Right atrium auricular region (tissue), 2 donors: ENCODE measurements at regions not wholly inside any gene's neighbourhood (a gene's known extent, or its start where the extent isn't known, plus 50 kb on each side); places are given as distances from the start of the nearest gene placed in this dataset.

Experiments used
- DNase-seq: peaks from one replicate; pipeline ENCODE4 v3.0.0-alpha.2; 2019; ENCODE audit warnings: low spot score
- H3K27ac ChIP-seq, 2 donors: fragments of 200-600 bp; sonication (generic); 1 replicate in 1 of 2; 2 replicates in 1 of 2; pipeline ENCODE4 v1.5.1; 2016 to 2019
- H3K27me3 ChIP-seq, 2 donors: fragments of 200-600 bp; sonication (generic); one replicate each; pipeline versions ENCODE4 v1.5.1 to v1.6.0; 2017 to 2019
- H3K36me3 ChIP-seq: fragments of 200-600 bp; sonication (generic); one replicate; pipeline ENCODE4 v1.5.1; 2016
- H3K4me1 ChIP-seq, 2 donors: fragments of 200-600 bp; sonication (generic); one replicate each; pipeline versions ENCODE4 v1.5.1 to v1.6.0; 2017 to 2019
- H3K4me3 ChIP-seq, 2 donors: fragments of 200-600 bp; sonication (generic); 1 replicate in 1 of 2; 2 replicates in 1 of 2; pipeline ENCODE4 v1.5.1; 2017 to 2019; ENCODE audit warnings: mild to moderate bottlenecking in 1 of 2, moderate library complexity in 1 of 2
- H3K9me3 ChIP-seq, 2 donors: fragments of 200-600 bp; sonication (generic); one replicate each; pipeline ENCODE4 v1.5.1; 2019
- CTCF ChIP-seq, 2 donors: fragments of 200-600 bp; sonication (generic); IDR thresholded peaks; one replicate each; pipeline ENCODE4 v1.5.1; 2019; ENCODE audit warnings: antibody characterized with exemption in 2 of 2

- Histone ChIP-seq H3K4me3 (no peak overlapping the region), H3K9me3 (no peaks in the 10 kb centered on the region), H3K27ac (no peak overlapping the region), H3K27me3 (no peaks in the 10 kb centered on the region), H3K4me1 (no peaks in the 10 kb centered on the region), H3K36me3 (no peaks in the 10 kb centered on the region)
- no peak for TF ChIP-seq CTCF (IDR thresholded peaks at IDR 0.05)
- no peak for DNase-seq
Measured at GRCh38 chr2:144698156-144698555, 178.2 kb upstream of the ZEB2 start.

- Histone ChIP-seq H3K4me3 (no peak overlapping the region), H3K27me3 (no peaks in the 10 kb centered on the region), H3K9me3 (no peaks in the 10 kb centered on the region), H3K27ac (no peak overlapping the region), H3K36me3 (no peaks in the 10 kb centered on the region), H3K4me1 (no peaks in the 10 kb centered on the region)
- TF ChIP-seq CTCF (IDR thresholded peaks at IDR 0.05) = no peak
- no peak for DNase-seq
Measured at GRCh38 chr2:144695657-144696056, 175.7 kb upstream of the ZEB2 start.

- Histone ChIP-seq H3K27ac (no peak overlapping the region), H3K36me3 (no peaks in the 10 kb centered on the region), H3K4me3 (no peak overlapping the region), H3K9me3 (no peaks in the 10 kb centered on the region), H3K27me3 (no peaks in the 10 kb centered on the region), H3K4me1 (no peaks in the 10 kb centered on the region)
- no peak for DNase-seq
- no peak for TF ChIP-seq CTCF (IDR thresholded peaks at IDR 0.05)
Measured at GRCh38 chr2:144694456-144694855, 174.5 kb upstream of the ZEB2 start.

DNA sequence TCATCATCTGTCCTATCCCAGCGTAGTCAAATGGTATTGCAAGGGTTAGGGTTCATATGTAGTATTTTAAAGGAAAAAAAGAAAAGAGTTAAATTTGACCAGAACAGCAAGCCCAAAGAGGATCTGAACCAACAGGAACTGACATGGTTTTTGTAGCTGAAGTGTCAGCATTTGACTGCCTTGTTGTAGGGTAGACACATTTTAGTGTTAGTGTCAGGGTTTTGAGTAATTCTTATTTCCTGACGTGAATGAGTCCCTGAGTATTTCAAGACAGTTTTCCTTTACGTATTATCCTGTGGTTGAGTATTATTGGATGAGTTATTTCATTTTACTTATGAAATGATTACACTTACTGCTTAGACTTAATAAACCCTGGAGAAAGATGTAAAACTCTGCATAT lies 173.3 kb upstream of the ZEB2 start:
- no peaks in the 10 kb centered on the region for H3K4me1 ChIP-seq
- no peak for TF ChIP-seq CTCF (IDR thresholded peaks at IDR 0.05)
- no peak for DNase-seq
- H3K9me3 ChIP-seq = no peaks in the 10 kb centered on the region
- H3K36me3 ChIP-seq = no peaks in the 10 kb centered on the region
- no peak overlapping the region for H3K4me3 ChIP-seq
- H3K27me3 ChIP-seq = no peaks in the 10 kb centered on the region
- H3K27ac ChIP-seq = no peak overlapping the region

DNA sequence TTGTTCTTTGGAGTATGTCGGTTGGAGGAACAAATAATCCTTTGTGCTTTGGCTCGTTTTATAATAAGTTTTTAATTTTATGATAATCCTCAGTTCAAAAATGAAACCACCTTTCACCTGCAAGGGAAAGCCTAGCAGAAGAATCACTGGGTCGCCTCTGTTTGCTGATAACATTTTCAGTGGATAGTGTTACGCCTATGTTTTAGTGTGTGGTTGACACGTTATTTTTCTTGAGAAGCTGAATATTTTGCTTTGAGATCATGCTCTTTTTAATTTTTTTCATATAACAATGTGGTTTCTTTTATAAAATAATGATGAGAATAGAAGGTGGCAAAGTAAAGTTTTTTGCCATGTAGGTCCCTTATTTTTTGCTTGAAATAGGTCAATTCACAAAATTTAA lies 172.7 kb upstream of the ZEB2 start:
- Histone ChIP-seq H3K4me3 (no peak overlapping the region), H3K27ac (no peak overlapping the region), H3K36me3 (no peaks in the 10 kb centered on the region), H3K27me3 (no peaks in the 10 kb centered on the region), H3K4me1 (no peaks in the 10 kb centered on the region), H3K9me3 (no peaks in the 10 kb centered on the region)
- DNase-seq = no peak
- no peak for TF ChIP-seq CTCF (IDR thresholded peaks at IDR 0.05)

- H3K4me1 ChIP-seq = no peaks in the 10 kb centered on the region
- H3K9me3 ChIP-seq = no peaks in the 10 kb centered on the region
- no peak for DNase-seq
- no peaks in the 10 kb centered on the region for H3K27me3 ChIP-seq
- no peaks in the 10 kb centered on the region for H3K36me3 ChIP-seq
- H3K4me3 ChIP-seq = no peak overlapping the region
- H3K27ac ChIP-seq = no peak overlapping the region
- TF ChIP-seq CTCF (IDR thresholded peaks at IDR 0.05) = no peak
Measured at GRCh38 chr2:144690771-144691170, 170.9 kb upstream of the ZEB2 start.
